PC-9 (cell line): ENCODE measurements at regions not wholly inside any gene's neighbourhood (a gene's known extent, or its start where the extent isn't known, plus 50 kb on each side); places are given as distances from the start of the nearest gene placed in this dataset.

ENCODE experiments used
- CTCF ChIP-seq: fragments of 200-600 bp; sonication (generic); conservative IDR thresholded peaks from 2 replicates; pipeline ENCODE4 v1.6.1; 2017; ENCODE audit warnings: mixed run types, antibody characterized with exemption, mild to moderate bottlenecking, moderate library complexity
- EZH2 ChIP-seq: fragments of 200-600 bp; sonication (generic); IDR thresholded peaks from 2 replicates; pipeline ENCODE4 v1.8.0; 2017; ENCODE audit warnings: antibody characterized with exemption, low read depth

DNA sequence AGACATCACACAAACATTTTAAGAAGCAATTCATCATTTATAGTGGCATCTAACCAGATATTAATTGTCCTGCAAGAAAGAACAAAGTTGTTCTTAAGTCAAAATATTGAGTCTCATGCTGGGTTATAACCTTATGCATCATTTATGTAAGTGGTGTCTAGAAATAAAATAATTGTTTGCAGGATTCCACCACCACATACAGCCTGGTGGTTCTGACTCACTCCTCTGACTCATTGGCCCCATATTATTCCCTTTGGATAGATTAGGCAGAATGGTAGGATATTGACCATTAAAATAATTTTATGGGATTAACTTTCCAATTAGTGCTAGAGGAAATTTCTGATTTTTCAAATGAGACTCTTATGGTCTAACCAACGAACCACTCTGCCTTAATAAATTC lies 384.5 kb downstream of the GRXCR1 start:
- TF ChIP-seq EZH2 (no peak), CTCF (no peak)
